HL-60 (cell line): ENCODE measurements at regions not wholly inside any gene's neighbourhood (a gene's known extent, or its start where the extent isn't known, plus 50 kb on each side); places are given as distances from the start of the nearest gene placed in this dataset.

Source experiments
- DNase-seq, 2 experiments: peaks; one replicate each; pipeline ENCODE4 v3.0.0-alpha.2; 2010 to 2020; ENCODE audit warnings: low read depth in 1 of 2, low spot score in 1 of 2
- H3K27ac ChIP-seq: fragments of 250-450 bp; sonication (Bioruptor Pico); replicated peaks from 2 replicates; pipeline ENCODE4 v1.5.1; 2020; ENCODE audit warnings: mild to moderate bottlenecking, moderate library complexity
- H3K27me3 ChIP-seq: fragments of 250-450 bp; sonication (Bioruptor Pico); 2 replicates; pipeline ENCODE4 v1.5.1; 2021; ENCODE audit warnings: mild to moderate bottlenecking, moderate library complexity; ENCODE audit not compliant: insufficient read depth, poor library complexity, severe bottlenecking
- H3K4me3 ChIP-seq: replicated peaks from 2 replicates; pipeline ENCODE4 v1.5.1; 2011; ENCODE audit warnings: mild to moderate bottlenecking, control low read depth, low read length; ENCODE audit not compliant: insufficient read depth
- GABPA ChIP-seq: IDR thresholded peaks from 2 replicates; pipeline ENCODE4 v1.6.1; 2012; ENCODE audit warnings: low read depth
- POLR2AphosphoS5 ChIP-seq: IDR thresholded peaks from 2 replicates; pipeline ENCODE4 v1.6.1; 2012; ENCODE audit warnings: low read depth
- SPI1 ChIP-seq: IDR thresholded peaks from 2 replicates; pipeline ENCODE4 v1.6.1; 2012; ENCODE audit warnings: low read depth, mild to moderate bottlenecking, borderline replicate concordance
- TF ChIP-seq, protein P1 (sequence below): IDR thresholded peaks from 2 replicates; pipeline ENCODE4 v1.6.1; 2012; ENCODE audit warnings: low read depth; ENCODE audit not compliant: insufficient replicate concordance
- TF ChIP-seq, protein P2 (sequence below): IDR thresholded peaks from one replicate; pipeline ENCODE4 v1.5.1; 2011; ENCODE audit warnings: low read length, control low read depth, inconsistent platforms; ENCODE audit not compliant: insufficient read depth

DNA sequence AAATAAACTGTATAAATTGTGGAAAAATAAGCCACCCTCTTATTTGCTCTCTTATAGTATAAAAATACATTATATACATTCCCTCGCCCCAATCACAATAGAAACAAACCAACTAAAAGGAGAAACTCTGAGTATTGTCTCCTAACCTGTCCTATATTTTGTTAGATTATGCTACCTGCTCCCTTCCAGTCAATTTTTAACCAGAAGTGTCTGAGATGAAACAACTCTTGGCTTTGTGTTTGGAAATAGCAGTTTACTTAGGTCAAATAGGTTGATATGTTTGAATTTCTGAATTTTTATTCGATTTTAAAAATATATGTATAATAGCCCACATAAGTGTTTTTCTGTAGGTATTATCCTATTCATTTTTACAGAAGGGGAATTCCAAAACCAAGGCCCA, 475.0 kb upstream of the ZNF462 start:
- TF ChIP-seq GABPA, result no peak
- TF ChIP-seq, protein P1, sequence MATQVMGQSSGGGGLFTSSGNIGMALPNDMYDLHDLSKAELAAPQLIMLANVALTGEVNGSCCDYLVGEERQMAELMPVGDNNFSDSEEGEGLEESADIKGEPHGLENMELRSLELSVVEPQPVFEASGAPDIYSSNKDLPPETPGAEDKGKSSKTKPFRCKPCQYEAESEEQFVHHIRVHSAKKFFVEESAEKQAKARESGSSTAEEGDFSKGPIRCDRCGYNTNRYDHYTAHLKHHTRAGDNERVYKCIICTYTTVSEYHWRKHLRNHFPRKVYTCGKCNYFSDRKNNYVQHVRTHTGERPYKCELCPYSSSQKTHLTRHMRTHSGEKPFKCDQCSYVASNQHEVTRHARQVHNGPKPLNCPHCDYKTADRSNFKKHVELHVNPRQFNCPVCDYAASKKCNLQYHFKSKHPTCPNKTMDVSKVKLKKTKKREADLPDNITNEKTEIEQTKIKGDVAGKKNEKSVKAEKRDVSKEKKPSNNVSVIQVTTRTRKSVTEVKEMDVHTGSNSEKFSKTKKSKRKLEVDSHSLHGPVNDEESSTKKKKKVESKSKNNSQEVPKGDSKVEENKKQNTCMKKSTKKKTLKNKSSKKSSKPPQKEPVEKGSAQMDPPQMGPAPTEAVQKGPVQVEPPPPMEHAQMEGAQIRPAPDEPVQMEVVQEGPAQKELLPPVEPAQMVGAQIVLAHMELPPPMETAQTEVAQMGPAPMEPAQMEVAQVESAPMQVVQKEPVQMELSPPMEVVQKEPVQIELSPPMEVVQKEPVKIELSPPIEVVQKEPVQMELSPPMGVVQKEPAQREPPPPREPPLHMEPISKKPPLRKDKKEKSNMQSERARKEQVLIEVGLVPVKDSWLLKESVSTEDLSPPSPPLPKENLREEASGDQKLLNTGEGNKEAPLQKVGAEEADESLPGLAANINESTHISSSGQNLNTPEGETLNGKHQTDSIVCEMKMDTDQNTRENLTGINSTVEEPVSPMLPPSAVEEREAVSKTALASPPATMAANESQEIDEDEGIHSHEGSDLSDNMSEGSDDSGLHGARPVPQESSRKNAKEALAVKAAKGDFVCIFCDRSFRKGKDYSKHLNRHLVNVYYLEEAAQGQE, result no peak
- no peak for TF ChIP-seq POLR2AphosphoS5
- no peak for TF ChIP-seq SPI1
- TF ChIP-seq, protein P2, sequence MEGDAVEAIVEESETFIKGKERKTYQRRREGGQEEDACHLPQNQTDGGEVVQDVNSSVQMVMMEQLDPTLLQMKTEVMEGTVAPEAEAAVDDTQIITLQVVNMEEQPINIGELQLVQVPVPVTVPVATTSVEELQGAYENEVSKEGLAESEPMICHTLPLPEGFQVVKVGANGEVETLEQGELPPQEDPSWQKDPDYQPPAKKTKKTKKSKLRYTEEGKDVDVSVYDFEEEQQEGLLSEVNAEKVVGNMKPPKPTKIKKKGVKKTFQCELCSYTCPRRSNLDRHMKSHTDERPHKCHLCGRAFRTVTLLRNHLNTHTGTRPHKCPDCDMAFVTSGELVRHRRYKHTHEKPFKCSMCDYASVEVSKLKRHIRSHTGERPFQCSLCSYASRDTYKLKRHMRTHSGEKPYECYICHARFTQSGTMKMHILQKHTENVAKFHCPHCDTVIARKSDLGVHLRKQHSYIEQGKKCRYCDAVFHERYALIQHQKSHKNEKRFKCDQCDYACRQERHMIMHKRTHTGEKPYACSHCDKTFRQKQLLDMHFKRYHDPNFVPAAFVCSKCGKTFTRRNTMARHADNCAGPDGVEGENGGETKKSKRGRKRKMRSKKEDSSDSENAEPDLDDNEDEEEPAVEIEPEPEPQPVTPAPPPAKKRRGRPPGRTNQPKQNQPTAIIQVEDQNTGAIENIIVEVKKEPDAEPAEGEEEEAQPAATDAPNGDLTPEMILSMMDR, result no peak
- Histone ChIP-seq H3K27ac (no peak overlapping the region), H3K27me3 (no peaks in the 10 kb centered on the region), H3K4me3 (no peak overlapping the region)
- DNase-seq, result no peak

DNA sequence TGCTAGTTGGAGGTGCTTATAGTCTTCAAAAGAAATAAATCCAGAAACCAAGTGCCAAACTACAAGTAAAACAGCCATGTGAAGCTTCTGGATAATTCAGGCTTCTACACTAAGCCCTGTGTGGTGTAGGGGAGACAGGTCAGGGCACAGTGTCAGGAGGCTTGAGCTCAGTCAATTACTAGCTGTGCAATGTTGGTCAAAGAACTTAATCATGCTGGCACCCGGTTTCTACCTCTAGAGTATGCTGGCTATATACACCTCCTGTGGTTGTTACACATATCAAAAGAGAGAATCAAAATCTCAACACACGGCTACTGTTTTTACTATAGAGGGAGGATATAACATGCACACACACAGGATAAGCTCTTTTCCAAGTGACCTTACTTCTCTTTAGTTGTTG, 469.7 kb upstream of the ZNF462 start:
- no peak for DNase-seq
- H3K4me3 ChIP-seq, result no peak overlapping the region
- no peaks in the 10 kb centered on the region for H3K27me3 ChIP-seq
- no peak overlapping the region for H3K27ac ChIP-seq
- no peak for TF ChIP-seq POLR2AphosphoS5
- TF ChIP-seq, protein P2, result no peak
- TF ChIP-seq GABPA, result no peak
- no peak for TF ChIP-seq SPI1
- TF ChIP-seq, protein P1, result no peak

DNA sequence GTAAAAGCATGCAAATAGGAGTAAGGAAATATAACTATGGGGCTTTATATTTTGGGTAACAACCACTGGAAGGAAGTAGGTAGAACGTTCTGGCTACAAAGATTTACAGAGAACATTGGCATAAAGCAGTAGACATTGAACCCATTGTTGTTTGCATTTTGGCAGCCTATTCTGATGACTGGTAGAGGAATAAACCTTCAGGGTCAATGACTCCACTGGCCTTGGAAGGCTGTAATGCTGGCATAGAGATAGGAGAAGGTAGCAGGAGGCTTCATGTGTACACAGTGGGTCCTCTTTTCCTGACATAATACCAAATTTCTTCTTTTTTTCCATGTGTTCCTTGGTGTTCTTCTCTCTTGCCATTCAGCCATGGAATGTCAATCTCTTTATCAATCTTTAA, 462.8 kb upstream of the ZNF462 start:
- no peak for DNase-seq
- no peaks in the 10 kb centered on the region for H3K27me3 ChIP-seq
- TF ChIP-seq, protein P2, result no peak
- TF ChIP-seq POLR2AphosphoS5 (no peak), GABPA (no peak), SPI1 (no peak)
- TF ChIP-seq, protein P1, result no peak

More for the DNA sequence above, 462.8 kb upstream of the ZNF462 start:
- no peak overlapping the region for H3K4me3 ChIP-seq
- no peak overlapping the region for H3K27ac ChIP-seq
